Endothelial cell (in vitro differentiated cells): ENCODE measurements at regions not wholly inside any gene's neighbourhood (a gene's known extent, or its start where the extent isn't known, plus 50 kb on each side); places are given as distances from the start of the nearest gene placed in this dataset.

ENCODE experiments used
- DNase-seq: peaks from one replicate; pipeline ENCODE4 v3.0.0; 2021; ENCODE audit warnings: low spot score
- H3K27ac Mint-ChIP-seq: one replicate; pipeline ENCODE4 v1.8.0; 2021; ENCODE audit warnings: mixed read lengths, inconsistent platforms; ENCODE audit not compliant: unreplicated experiment
- H3K27me3 Mint-ChIP-seq: one replicate; pipeline ENCODE4 v1.8.0; 2021; ENCODE audit warnings: mild to moderate bottlenecking, moderate library complexity, mixed read lengths, inconsistent platforms; ENCODE audit not compliant: unreplicated experiment
- H3K36me3 Mint-ChIP-seq: one replicate; pipeline ENCODE4 v1.8.0; 2021; ENCODE audit warnings: mild to moderate bottlenecking, low read depth, mixed read lengths, inconsistent platforms; ENCODE audit not compliant: unreplicated experiment
- H3K4me1 Mint-ChIP-seq: one replicate; pipeline ENCODE4 v1.8.0; 2021; ENCODE audit warnings: mild to moderate bottlenecking, mixed read lengths, inconsistent platforms; ENCODE audit not compliant: unreplicated experiment
- H3K4me3 Mint-ChIP-seq: one replicate; pipeline ENCODE4 v1.8.0; 2021; ENCODE audit warnings: mild to moderate bottlenecking, mixed read lengths, inconsistent platforms; ENCODE audit not compliant: unreplicated experiment
- H3K9me3 Mint-ChIP-seq: one replicate; pipeline ENCODE4 v1.8.0; 2021; ENCODE audit warnings: mixed read lengths, inconsistent platforms; ENCODE audit not compliant: unreplicated experiment
- TF ChIP-seq, protein P1 (sequence below): fragments of 200-600 bp; sonication (generic); IDR thresholded peaks from one replicate; pipeline ENCODE4 v1.5.0; 2021; ENCODE audit warnings: antibody characterized with exemption; ENCODE audit not compliant: unreplicated experiment

DNA sequence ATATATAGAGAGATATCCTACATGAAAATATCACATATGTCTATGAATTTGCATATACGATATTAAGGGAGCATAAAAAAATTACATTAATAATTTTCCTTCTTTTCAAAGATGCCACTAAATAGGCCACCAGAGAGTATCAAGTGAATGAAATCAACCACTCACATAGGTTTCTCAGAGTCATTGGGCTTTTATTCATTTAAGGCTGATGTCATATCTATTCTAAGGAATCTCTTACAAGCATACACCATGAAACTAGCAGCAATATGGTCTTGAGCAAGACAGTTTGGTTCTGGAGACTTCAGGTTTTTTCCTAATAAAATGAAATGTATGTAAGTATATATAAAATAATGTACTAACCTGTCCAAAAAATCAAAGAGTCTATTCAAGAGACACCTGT, 420.4 kb downstream of the PLA2G4A start:
- Mint-ChIP-seq H3K9me3 (no peaks in the 10 kb centered on the region), H3K27ac (no peak overlapping the region), H3K27me3 (no peaks in the 10 kb centered on the region), H3K4me3 (no peak overlapping the region), H3K4me1 (no peaks in the 10 kb centered on the region), H3K36me3 (no peaks in the 10 kb centered on the region)
- TF ChIP-seq, protein P1, sequence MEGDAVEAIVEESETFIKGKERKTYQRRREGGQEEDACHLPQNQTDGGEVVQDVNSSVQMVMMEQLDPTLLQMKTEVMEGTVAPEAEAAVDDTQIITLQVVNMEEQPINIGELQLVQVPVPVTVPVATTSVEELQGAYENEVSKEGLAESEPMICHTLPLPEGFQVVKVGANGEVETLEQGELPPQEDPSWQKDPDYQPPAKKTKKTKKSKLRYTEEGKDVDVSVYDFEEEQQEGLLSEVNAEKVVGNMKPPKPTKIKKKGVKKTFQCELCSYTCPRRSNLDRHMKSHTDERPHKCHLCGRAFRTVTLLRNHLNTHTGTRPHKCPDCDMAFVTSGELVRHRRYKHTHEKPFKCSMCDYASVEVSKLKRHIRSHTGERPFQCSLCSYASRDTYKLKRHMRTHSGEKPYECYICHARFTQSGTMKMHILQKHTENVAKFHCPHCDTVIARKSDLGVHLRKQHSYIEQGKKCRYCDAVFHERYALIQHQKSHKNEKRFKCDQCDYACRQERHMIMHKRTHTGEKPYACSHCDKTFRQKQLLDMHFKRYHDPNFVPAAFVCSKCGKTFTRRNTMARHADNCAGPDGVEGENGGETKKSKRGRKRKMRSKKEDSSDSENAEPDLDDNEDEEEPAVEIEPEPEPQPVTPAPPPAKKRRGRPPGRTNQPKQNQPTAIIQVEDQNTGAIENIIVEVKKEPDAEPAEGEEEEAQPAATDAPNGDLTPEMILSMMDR = no peak
- DNase-seq = no peak

DNA sequence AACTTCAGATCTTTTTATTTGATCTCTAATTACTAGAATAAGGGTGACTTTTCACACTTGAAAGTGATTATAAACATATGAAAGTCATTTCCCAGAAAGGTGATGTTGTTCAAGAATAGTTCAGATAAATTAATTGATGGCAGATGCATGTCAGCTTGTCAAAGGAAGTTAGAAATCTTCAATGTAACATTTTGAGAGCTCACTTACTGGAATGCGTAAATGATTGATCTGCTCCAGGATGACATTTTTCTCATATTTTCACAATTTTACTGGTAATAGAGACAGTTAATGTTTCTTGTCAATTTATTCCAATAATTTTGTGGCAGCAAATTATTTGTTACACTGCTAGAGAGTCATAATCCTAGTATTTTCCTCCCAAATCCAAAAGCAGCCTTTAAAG, 424.2 kb downstream of the PLA2G4A start:
- Mint-ChIP-seq H3K36me3 (no peaks in the 10 kb centered on the region), H3K27me3 (no peaks in the 10 kb centered on the region), H3K4me3 (no peak overlapping the region), H3K9me3 (no peaks in the 10 kb centered on the region), H3K27ac (no peak overlapping the region), H3K4me1 (no peaks in the 10 kb centered on the region)
- TF ChIP-seq, protein P1 = no peak
- DNase-seq = no peak

DNA sequence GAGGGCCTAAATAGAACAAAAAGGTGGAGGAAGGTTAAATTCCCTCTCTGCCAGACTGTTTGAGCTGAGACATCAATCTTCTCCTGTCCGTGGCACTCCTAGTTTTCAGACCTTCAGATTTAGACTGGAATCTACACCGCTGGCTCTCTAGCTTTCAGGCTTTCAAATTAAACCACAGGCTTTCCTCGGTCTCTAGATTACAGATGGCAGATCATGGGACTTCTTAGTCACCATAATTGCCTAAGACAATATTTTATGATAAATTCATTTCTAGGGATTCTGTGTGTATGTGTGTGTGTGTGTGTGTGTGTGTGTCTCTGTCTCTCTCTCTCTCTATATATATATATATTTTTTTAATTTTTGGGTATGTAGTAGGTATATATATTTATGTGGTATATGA, 428.7 kb downstream of the PLA2G4A start:
- Mint-ChIP-seq H3K9me3 (no peaks in the 10 kb centered on the region), H3K4me3 (no peak overlapping the region), H3K4me1 (no peaks in the 10 kb centered on the region), H3K27ac (no peak overlapping the region), H3K27me3 (no peaks in the 10 kb centered on the region), H3K36me3 (no peaks in the 10 kb centered on the region)
- TF ChIP-seq, protein P1 = no peak
- DNase-seq = no peak

DNA sequence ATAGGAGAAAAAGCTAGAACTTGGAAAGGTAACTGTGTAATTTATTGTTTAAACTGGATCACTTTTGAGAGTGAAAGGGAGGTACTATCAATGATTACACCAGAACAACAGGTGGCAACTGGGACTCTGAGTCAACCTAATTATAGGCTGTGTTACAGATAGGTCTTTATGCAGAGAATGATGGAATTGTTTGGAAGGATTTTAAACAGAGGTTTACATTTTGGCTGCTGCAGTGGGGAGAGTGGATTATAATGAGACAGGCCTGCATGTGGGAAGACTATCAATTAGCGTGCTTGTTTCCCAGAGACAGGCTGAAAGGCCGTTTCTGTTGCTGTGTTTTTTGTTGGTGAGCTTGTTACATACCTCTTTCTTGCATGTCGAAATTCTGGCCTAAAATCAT, 432.9 kb downstream of the PLA2G4A start:
- DNase-seq = no peak
- H3K9me3 Mint-ChIP-seq = no peaks in the 10 kb centered on the region
- no peak overlapping the region for H3K27ac Mint-ChIP-seq
- H3K4me3 Mint-ChIP-seq = no peak overlapping the region
- no peaks in the 10 kb centered on the region for H3K36me3 Mint-ChIP-seq
- H3K27me3 Mint-ChIP-seq = no peaks in the 10 kb centered on the region
- H3K4me1 Mint-ChIP-seq = no peaks in the 10 kb centered on the region
- TF ChIP-seq, protein P1 = no peak

DNA sequence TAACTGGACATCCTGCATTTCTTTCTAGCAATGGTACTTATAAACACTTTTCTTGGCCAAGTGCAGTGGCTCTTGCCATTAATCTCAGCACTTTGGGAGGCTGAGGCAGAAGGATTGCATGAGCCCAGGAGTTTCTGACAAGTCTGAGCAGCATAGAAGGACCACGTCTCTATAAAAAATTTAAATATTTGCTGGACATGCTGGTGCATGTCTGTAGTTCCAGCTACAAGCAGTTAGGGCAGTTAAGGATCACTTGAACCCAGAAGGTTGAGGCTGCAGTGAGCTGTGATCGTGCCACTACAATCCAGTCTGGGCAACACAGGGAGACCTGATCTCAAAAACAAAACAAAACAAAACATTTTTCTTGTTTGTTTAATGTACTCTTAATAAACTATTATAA, 434.0 kb downstream of the PLA2G4A start:
- Mint-ChIP-seq H3K4me1 (no peaks in the 10 kb centered on the region), H3K36me3 (no peaks in the 10 kb centered on the region), H3K9me3 (no peaks in the 10 kb centered on the region), H3K27me3 (no peaks in the 10 kb centered on the region), H3K27ac (no peak overlapping the region), H3K4me3 (no peak overlapping the region)
- no peak for DNase-seq
- TF ChIP-seq, protein P1 = no peak
